ENCODE measurements at regions not wholly inside any gene's neighbourhood (a gene's known extent, or its start where the extent isn't known, plus 50 kb on each side); places are given as distances from the start of the nearest gene placed in this dataset.

- TF ChIP-seq, protein P1, sequence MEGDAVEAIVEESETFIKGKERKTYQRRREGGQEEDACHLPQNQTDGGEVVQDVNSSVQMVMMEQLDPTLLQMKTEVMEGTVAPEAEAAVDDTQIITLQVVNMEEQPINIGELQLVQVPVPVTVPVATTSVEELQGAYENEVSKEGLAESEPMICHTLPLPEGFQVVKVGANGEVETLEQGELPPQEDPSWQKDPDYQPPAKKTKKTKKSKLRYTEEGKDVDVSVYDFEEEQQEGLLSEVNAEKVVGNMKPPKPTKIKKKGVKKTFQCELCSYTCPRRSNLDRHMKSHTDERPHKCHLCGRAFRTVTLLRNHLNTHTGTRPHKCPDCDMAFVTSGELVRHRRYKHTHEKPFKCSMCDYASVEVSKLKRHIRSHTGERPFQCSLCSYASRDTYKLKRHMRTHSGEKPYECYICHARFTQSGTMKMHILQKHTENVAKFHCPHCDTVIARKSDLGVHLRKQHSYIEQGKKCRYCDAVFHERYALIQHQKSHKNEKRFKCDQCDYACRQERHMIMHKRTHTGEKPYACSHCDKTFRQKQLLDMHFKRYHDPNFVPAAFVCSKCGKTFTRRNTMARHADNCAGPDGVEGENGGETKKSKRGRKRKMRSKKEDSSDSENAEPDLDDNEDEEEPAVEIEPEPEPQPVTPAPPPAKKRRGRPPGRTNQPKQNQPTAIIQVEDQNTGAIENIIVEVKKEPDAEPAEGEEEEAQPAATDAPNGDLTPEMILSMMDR (IDR thresholded peaks at IDR 0.05; ENCODE audit: insufficient read depth, low read length, poor library complexity, severe bottlenecking) = no peak
- no peak for TF ChIP-seq EZH2phosphoT487 (conservative IDR thresholded peaks at IDR 0.05; ENCODE audit: low read length)
Observed at GRCh38 chr10:65306201-65306600, 1619.6 kb upstream of the LRRTM3 start.
